GM19467 (cell line): ENCODE measurements at regions not wholly inside any gene's neighbourhood (a gene's known extent, or its start where the extent isn't known, plus 50 kb on each side); places are given as distances from the start of the nearest gene placed in this dataset.
"Not testable (repeated sequence)": the region's sequence is repeated elsewhere in the genome, so short reads cannot be mapped to it uniquely, and the experiment has no call there.

Experiments used
- ATAC-seq: cut with Tn5 transposase; IDR thresholded peaks from one replicate; pipeline ENCODE4 v1.9.1; 2021; ENCODE audit warnings: mild to moderate bottlenecking, moderate library complexity; ENCODE audit not compliant: unreplicated experiment

DNA sequence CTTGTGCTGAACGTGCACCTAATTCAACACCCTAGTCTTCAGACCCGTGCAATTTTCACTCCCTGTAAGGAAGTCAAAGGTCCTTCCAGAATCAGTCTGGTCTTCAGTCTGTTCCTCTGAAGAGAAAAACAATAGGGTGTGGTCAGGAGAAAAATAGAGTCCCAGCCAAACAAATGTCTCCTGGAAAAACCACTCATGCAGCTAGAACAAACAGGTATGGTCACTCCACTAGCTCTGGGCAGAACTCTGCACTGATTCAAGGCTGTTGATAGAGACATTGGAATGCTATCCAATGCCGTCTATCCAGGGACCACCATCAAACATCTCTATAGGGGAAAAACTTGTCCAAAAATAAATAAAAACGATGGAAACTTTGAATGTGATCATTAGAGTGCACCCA lies 81.8 kb upstream of the MAP3K1 start:
- no peak for ATAC-seq

DNA sequence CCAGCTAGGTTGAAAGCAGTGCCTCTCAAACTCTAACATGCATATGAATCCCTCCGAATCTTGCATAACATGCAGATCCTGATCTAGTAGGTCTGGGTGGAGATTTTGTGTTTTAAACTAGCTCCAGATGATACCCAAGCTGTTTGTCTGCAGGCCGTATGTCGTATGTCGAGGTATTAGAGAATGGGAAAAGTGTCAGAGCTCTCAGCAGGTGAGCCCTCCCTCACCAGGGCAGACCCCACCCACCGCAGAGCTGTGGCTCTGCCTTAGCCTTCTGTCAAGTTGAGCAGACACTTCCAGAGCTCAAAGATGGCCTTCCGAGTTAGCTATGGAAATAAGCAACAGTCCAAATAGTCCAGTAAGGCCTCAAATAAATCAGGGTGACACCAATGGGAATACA lies 83.2 kb upstream of the MAP3K1 start:
- no peak for ATAC-seq

DNA sequence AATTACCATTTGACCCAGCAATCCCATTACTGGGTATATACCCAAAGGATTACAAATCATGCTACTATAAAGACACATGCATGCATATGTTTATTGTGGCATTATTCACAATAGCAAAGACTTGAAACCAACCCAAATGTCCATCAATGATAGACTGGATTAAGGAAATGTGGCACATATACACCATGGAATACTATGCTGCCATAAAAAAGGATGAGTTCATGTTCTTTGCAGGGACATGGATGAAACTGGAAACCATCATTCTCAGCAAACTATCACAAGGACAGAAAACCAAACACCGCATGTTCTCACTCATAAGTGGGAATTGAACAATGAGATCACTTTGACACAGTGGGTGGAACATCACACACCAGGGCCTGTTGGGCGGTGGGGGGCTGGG lies 83.9 kb upstream of the MAP3K1 start:
- ATAC-seq: not testable (repeated sequence)

DNA sequence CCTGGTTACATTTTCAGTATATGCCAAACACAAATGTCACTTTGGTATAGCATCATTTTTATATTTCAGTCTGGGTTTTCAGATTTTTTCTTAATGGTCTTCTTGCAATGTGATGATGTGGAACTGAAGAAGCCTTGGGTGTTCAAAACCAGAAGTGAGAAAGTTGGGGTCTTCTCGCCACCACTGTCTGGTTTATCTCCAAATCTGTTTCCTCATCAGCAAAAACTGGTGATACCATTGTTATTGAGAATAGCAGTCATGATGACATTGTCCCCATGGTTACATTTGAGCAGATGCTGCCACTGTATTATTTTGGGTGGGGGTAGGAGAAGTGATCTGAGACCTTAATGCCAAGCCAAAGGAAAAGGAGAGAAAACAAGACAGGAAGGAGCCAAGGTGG lies 85.9 kb upstream of the MAP3K1 start:
- no peak for ATAC-seq

DNA sequence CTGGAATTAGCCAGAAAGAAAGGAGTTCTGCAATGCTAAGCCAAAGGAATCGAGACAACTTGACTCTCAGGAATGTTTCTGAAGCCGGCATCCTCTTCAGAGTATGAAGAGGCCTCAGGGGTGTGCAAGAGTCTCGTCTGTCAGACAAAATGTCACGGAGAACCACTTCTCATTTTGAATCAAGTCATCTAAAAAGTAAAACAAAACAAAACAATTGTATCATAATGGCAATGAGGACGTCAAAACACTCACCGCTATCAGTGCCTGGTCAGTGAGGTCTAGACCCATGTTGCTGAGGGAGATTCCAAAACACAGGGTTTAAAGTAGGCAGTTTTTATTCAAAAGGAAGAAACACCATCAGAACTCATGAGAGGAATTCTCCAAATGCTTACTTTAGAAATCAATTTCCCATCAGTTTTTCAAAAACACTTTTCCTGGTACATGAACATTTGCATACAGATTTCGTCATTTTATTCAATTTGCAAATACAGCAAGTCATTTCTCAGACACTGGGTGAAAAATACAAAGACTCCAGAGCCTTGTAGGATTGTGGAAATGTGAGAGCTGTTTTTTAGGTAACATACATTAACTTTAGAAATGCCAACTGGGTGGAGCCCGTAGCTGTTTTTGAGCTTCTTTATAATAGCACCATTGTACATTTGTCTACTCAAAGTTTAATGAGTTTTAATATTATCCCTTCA lies 89.5 kb upstream of the MAP3K1 start:
- no peak for ATAC-seq

DNA sequence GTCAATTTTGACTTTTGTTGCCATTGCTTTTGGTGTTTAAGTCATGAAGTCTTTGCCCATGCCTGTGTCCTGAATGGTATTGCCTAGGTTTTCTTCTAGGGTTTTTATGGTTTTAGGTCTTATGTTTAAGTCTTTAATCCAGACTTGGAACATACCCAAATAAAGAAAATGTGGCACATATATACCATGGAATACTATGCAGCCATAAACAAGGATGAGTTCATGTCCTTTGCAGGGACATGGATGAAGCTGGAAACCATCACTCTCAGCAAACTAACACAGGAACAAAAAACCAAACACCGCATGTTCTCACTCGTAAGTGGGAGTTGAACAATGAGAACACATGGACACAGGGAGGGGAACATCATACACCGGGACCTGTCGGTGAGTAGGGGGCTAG lies 90.5 kb upstream of the MAP3K1 start:
- not testable (repeated sequence) for ATAC-seq

DNA sequence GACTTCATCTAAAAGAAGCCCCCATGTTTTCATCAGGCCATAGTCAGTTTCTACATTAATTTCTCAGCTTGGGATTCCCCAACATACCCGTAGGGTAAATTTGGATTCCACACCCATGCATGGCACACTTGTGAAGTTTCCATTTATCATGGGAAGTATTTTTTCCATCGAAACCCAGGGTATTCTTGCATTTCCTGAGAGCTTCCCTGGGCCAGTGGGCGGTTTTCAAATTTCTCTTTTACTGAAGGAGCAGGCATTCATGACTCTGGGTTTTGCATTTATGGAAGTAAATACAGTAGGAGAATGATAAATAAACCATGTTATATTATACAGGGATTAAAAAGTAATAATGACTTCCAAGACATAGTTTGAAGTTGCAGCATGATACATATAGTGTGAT lies 93.0 kb upstream of the MAP3K1 start:
- no peak for ATAC-seq

DNA sequence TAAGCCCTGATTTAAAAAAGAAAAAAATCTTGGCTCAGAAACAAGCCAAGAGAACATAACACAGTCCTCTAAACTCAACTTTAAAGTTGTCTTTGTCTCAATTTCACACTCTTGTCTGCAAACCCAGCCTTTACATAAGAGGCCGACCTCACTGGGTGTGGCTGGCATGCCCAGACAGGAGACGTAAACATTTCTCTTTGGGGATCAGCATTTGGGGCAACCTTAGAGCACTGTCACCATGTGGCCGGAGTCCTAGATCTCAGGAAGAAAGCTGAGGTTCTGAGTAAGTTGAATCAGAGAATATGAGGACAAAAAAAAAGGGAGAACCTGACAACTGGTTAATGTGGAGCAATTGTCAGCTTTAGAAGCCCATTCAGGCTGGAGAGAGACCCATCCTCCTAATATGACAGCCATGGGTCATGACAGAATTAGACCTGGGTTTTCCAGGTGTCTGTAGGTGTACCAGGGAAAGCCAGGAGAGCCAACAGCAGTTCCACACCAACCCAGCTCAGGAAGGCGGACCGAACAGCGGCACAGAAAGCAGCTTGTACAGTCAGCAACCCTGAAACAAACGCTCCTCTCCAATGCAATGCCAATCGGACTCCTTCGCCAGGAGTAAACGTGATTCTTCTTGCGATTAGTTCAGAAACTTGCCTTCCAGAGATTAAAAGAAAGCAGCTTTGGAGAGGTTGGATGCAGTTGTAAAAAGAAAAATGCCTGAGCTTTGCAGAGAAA lies 97.9 kb upstream of the MAP3K1 start:
- no peak for ATAC-seq

DNA sequence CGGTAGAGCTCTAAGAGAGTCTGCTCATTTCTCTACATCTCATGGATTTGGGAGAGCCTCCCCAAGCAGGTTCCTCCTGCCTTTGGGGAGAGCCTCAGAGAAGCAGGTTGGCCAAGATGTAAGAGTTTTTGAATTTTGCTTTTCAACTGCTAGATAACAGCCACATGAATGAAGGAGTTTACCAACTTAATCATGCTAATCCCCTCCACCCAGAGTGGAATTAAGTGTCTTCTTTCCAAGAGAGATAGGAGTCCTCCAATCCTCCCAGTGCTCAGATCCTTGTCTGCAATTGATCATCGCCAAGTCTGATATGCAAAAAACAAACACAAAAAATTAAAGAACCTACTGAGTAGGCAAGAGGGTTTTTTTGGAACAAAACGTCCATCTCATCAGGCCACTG lies 99.4 kb upstream of the MAP3K1 start:
- ATAC-seq: no peak

DNA sequence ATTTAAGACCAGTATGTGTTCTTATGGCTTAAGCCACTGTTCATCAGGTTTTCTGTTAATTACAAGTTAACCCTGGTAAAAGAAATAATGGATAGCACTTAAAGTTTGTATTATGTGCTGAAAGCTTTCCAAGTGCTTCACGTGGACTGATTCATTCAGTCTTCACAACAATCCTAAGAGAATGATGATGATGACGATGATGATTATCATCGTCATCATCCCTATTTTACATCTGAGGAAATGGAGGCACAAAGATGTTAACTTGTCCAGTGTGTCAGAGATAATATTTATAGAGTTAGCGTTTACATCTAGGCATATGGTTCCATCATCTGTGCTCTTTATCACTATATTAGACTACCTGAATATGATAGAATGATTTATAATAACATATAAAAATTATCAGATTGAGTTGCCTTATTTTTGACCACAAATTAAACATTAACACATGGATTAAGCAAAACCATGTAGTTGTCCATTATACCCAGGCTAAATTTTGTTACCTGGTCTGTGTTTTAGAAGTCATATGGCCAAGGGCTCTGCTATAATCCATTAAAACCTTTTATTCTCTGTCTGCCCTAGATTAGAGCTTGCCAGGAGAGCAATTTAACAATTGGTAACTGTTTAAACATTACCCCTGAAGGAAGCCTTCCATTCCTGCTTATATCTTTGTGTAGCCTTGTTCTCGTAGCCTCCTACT lies 102.3 kb upstream of the MAP3K1 start:
- ATAC-seq: no peak

DNA sequence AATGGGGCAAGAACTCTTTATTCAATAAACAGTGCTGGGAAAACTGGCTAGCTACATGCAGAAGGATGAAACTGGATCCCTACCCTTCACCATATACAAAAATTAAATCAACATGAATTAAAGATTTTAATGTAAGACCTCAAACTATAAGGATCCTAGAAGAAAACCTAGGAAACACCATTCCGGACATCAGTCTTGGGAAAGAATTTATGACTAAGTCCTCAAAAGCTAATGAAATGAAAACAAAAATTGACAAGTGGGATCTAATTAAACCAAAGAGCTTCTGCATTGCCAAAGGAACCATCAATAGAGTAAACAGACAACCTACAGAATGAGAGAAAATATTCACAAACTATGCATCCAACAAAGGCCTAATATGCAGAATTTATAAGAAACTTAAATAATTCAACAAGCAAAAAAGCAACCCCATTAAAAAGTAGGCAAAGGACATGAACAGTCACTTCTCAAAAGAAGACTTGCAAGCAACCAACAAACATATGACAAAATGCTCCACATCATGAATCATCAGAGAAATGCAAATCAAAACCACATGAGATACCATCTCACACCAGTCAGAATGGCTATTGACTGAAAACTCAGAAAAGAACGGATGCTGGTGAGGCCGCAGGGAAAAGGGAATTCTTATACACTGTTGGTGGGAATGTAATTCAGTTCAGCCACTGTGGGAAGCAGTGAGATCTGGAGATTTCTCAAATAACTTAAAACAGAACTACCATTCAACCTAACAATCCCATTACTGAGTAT lies 104.3 kb upstream of the MAP3K1 start:
- ATAC-seq: no peak

DNA sequence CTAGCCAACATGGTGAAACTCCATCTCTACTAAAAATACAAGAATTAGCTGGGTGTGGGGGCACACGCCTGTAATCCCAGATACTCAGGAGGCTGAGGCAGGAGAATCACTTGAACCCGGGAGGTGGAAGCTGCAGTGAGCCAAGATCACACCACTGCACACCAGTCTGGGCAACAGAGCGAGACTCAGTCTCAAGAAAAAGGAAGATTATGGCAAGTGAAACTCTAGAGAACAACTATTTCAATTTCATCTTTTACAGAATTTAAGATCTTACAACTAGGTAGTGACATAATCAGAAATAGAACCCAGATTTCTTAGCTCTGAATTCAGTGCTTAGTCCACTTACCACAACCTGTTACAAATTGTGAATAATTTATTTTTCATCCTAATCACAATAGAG lies 108.8 kb upstream of the MAP3K1 start:
- no peak for ATAC-seq

DNA sequence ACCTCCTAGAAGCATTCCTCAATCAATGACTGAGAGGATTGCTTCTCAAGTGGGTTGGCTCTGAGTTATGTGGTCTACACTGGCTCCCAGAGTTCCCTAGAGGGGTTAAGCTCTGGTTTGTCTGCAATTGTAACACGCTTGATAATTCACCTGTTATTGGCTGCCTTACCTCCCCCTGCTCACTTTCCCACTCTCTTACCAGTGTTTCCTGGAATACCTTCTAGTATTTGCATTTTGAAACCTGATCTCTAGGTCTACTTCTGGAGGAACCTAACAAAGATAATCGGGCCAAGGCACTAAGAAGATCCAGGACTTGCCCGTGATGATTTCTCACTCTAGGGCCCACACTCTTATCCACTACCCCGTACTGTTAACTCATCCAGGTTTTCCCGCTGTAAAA lies 110.1 kb upstream of the MAP3K1 start:
- ATAC-seq: no peak

DNA sequence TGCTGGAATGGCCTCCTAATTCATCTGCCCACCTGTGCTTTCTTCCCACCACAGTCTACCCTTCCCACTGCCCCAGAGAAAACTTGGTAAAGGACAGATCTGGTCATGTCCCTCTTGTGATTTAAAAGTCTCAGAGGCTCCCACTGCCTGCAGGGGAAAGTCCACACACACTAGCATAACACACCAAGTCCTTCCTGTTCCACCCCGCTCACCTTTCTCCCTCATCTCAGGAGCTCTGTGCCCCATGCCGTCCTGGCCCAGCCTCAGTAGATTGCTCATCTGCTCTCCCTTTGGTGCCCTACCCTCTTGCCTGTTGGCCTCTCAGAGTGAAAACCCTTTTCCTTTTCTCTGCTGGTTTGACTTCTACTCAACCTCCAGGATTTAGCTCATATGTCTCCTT lies 111.4 kb upstream of the MAP3K1 start:
- ATAC-seq: no peak

DNA sequence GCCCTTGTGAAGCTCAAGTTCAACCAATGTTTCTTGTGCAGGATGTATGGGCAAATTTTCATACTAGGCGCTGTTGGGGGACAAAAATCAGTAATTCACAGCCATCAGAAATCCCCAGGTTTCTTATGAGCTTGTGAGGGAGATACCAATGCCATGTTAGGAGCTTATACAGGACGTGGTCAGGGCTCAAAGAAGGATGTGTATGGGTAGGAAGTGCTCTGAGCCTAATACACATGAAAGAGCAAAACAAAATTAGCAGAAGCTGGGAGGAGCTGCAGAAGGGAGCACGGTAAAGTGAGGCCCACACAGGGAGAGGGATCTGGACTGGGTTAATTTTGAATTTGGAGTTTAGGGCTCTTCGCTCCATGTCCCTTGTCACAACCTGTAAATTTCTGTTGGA lies 114.6 kb upstream of the MAP3K1 start:
- no peak for ATAC-seq

DNA sequence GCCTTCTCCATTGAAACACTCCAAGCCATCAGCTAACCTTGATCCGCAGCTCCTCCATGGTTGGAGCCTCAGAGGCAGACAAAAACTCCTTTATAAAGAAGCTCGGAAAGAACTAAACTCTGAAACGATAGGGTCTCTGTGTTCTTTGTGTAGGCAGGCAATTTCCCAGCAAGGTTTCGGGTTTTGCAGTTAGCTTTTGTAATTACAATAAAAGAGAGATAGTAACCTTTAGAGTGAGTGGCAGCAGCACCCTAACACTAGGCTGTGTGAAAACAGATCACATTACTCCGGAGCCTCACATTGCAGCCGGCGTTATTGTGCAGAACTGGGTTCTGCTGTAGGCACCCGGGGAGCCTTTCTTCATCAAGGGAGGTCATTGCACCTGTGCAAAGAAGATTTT lies 115.8 kb upstream of the MAP3K1 start:
- ATAC-seq: no peak

DNA sequence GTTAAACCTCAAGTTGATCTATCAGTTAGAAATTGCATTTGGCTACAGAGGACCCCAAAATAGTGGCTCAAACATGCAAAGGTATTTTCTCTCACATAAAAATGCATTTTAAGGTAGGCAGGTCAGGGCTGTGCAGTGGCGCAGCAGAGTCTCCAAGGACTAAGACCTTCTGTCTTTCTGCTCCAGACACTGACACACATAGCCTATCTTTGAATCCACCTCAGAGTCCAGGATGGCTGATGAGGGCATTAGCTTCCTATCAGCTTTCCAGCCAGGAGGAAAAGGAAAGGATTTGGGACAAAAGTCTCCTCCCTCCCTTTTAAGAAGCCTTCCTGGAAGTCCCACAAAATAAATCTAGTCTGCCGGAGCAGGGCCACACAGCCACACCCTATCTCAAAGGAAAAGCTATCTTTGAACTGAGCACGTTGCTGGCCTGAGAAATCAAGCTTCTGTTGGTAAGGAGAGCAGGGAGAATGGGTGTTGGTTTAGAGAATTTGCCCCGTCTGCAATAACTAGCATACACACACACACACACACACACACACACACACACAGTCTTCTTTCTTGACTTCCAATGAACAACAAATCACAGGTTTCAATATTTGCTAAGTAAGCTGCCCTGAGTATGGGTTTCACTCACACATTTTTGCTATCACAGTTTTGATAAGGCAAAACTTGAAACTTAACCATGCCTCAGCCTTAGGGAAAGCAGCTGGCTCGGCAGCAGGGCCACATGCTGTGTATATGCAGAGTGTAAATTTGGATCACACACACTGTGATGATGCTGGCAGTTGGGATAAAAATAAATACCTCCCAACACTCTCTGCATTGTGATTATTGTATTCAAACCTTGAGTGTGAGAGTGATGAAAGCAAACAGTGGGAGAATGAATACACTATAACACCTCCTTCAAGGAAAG lies 116.6 kb upstream of the MAP3K1 start:
- no peak for ATAC-seq

DNA sequence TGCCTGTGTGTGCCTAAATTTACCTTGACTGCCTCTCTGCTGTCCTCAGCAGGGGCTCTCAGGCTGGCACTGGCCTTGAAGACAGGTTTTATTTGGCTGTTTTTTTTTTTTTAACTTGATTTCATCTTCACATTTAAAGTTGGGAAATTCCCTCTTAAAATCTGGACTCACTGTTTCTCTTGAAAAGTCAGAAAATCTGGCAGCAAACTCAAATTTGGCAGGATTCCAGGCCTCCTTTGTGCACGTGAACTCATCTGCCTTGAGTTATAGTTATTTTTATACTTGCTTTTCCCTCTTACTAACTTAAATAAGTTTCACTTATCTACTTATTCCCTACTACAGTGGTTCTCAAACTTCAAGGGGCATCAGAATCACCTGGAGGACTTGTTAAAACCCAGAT lies 118.4 kb upstream of the MAP3K1 start:
- no peak for ATAC-seq

DNA sequence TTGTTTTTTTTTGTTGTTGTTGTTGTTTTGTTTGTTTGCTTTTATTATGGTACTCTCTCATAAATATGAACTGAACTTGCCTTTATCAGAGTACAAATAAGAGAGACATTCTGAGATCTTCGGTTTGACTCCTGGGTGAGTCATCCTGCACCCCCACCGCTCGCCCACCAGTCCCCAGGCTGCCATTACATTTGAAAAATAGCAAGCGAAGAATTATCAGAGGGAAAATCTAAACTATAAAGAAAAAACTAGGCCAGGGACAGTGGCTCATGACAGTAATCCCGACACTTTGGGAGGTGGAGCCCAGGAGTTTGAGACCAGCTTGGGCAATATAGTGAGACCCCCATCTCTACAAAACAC lies 122.1 kb upstream of the MAP3K1 start:
- no peak for ATAC-seq
